CD4-positive, alpha-beta T cell treated with Interleukin-4 for 1 hour (primary cell): ENCODE measurements at regions not wholly inside any gene's neighbourhood (a gene's known extent, or its start where the extent isn't known, plus 50 kb on each side); places are given as distances from the start of the nearest gene placed in this dataset.
"Not testable (repeated sequence)": the region's sequence is repeated elsewhere in the genome, so short reads cannot be mapped to it uniquely, and the experiment has no call there.

Source experiments
- DNase-seq, 2 donors: peaks; one replicate each; pipeline ENCODE4 v3.0.0-alpha.2; 2020 to 2022

DNA sequence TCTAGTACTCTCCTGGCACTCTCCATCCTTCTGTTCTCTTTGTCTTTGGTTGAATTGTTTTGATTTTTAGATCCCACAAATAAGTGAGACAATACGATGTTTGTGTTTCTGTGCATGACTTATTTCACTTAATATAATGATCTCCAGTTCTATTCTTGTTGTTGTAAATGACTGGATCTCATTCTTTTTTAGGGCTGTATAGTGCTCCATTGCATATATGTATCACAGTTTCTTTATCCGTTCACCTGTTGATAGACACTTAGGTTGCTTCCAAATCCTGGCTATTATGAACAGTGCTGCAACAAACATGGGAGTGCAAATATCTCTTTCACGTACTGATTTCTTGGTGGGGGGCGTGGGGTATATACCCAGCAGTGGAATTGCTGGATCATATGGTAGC, 245.0 kb downstream of the ADCYAP1 start:
- no peak for DNase-seq

DNA sequence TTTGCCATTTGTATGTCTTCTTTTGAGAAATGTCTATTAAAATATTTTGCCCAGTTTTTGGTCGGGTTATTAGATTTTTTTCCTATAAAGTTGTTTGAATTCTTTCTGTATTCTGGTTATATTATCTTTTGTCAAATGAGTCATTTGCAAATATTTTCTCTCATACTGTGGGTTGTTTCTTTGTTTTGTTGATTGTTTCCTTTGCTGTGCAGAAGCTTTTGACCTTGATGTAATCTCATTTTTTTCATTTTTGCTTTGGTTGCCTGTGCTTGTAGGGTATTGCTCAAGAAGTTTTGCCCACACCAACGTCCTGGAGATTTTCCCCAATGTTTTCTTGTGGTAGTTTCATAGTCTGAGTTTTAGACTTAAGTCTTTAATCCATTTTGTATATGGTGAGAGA, 245.7 kb downstream of the ADCYAP1 start:
- no peak for DNase-seq

DNA sequence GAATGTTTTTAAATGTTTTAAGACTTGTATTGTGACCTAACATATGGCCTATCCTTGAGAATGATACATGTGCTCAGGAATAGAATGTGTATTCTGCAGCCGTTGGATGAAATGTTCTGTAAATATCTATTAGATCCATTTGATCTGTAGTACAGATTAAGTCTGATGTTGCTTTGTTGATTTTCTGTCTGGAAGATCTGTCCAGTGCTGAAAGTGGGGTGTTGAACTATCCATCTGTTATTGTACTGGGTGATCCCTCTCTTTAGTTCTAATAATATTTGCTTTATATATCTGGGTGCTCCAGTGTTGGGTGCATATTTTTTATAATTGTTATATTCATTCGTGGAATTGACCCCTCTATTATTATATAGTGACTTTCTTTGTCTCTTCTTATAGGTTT, 248.3 kb downstream of the ADCYAP1 start:
- not testable (repeated sequence) for DNase-seq

DNA sequence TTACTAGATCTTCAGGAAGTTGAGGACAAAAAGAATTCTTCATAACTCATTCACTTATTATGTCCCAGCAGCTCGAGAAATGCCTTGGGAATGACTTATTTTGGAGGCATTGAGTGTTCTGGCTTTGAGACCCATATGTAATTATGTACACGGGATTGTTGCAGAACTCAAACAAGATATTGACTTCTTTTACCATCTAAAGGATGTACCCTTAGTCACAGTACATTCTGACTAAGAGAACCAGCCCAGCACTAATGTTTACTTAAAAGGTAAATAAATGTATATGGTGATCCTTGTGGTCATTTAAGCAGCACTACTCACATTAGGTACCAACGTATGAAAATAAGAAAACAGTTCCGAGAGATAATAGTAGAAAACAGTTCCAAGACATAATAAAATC, 268.9 kb downstream of the ADCYAP1 start:
- no peak for DNase-seq

DNA sequence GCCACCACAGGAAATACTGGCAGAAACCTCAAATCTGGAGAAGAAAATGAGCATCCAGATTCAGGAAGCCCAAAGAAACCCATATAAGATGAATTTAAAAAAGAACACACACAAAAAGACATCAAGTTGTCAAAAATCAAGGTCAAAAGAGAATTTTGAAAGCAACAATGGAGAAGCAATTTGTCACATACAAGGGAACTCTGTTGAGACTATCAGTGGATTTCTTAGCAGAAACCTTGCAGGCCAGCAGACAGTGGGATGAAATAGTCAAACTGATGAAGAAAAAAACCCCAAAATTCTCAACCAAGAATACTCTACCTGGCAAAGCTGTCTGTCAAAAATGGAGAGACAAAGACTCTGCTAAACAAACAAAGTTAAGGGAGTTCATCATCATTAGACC, 272.6 kb downstream of the ADCYAP1 start:
- no peak for DNase-seq

DNA sequence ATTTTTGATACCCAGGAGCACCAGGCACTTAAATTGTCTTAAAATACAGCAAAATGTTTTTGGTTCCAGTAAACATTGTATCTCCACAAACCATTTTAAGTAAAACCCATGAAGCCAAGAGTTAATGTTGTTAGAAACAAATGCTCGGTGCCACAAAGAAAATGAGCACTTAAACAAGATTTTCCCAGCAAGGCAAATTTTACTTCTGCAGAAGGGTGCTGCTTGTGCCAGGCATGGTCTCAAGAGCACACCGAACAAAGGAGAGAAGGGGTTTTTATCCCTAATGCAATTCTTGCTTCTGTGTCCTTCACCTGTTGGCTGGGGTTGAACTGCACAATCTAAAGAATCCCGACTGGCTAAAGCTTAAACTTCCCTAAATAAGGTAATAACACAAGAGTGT, 286.7 kb downstream of the ADCYAP1 start:
- no peak for DNase-seq

DNA sequence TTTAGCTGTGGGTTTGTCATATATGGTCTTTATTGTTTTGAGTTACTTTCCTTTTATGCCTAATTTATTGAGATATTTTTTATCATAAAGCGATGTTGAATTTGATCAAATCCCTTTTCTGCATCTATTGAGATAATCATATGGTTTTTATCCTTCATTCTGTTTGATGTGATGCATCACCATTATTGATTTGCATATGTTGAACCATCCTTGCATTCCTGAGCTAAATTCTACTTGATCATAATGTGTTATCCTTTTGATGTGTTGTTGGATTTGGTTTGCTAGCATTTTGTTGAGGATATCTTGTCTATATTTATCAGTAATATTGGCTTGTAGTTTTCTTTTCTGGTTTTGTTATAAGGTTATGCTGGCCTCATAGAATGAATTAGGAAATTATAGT, 308.5 kb downstream of the ADCYAP1 start:
- no peak for DNase-seq

DNA sequence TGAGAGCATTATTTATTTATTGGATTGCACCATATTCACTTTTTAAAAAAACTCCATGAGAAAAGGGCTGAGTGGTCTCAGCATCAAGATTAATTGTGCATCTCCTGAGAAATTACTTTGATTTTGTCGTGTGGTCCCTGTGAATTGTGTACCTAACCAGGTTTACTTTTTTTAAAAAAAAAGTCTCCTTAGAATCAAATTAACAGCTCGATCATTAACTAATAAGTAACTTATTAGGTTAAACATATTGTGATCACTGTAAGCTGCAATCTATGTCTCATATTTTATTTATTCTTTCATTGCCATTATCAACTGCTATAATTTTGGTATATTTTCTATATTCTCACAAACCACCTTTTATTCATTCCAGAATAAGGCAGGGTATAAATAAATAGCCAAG, 318.2 kb downstream of the ADCYAP1 start:
- no peak for DNase-seq

DNA sequence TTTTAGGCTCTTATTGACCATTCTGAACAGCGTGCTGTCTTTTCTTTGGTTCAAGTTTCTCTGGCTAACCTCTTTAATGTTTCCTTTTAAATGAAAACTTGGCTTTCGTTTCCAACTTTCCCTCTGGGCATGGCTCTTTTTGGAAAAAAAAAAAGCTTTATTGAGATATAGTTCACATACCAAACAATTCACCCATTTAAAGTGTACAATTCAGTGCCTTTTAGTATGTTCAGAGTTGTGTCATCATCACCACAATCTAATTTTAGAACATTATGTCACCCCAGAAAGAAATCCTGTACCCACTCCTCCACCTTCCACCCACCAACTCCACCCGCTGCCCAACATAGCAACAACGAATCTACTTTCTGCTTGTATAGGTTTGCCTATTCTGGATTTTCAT, 322.4 kb downstream of the ADCYAP1 start:
- no peak for DNase-seq

DNA sequence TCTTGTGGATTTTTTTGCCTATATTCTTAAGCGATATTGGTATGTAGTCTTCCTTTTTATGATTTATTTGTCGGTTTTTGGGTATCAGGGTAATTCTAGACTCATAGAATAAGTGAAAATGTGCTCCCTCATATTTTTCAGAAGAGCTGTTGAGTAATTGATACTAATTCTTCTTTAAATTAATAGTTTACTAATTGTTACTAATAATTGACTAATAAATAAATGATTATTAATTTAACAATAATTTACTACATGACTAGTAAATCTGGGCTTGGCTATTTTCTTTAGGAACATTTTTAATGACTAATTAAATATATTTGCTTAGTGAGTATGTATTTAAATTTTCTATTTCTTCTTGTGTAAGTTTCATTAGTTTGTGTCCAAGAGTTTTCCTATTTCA, 325.0 kb downstream of the ADCYAP1 start:
- no peak for DNase-seq

DNA sequence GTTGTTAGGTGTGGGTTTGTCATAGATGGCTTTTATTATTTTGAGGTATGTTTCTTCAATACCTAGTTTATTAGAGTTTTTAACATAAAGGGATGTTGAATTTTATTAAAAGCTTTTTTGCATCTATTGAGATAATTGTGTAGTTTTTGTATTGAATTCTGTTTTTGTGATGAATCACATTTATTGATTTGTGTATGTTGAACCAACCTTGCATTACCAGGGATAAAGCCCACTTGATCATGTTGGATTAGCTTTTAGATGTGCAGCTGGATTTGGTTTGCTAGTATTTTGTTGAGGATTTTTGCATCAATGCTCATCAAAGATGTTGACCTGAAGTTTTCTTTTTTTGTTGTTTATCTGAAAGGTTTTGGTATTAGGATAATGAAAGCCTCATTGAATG, 328.2 kb downstream of the ADCYAP1 start:
- no peak for DNase-seq

DNA sequence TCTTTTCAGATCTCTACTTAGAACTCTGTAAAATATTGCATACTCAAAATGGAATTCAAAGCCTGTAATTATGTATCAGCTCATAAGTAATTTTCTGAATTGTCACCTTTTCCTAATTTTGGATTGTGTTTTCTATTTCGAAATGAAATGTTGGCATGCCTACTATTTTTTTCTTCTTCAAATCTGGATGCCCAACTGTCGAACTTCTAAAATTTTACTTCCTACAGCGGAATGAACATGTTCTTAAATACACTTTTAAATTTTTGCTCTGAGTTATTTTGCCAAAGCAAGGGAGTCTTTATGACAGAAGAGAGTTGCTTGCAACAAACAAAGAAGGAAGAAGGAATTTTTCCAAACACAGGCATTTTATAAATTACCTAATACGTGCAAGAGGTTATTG, 336.0 kb downstream of the ADCYAP1 start:
- no peak for DNase-seq

DNA sequence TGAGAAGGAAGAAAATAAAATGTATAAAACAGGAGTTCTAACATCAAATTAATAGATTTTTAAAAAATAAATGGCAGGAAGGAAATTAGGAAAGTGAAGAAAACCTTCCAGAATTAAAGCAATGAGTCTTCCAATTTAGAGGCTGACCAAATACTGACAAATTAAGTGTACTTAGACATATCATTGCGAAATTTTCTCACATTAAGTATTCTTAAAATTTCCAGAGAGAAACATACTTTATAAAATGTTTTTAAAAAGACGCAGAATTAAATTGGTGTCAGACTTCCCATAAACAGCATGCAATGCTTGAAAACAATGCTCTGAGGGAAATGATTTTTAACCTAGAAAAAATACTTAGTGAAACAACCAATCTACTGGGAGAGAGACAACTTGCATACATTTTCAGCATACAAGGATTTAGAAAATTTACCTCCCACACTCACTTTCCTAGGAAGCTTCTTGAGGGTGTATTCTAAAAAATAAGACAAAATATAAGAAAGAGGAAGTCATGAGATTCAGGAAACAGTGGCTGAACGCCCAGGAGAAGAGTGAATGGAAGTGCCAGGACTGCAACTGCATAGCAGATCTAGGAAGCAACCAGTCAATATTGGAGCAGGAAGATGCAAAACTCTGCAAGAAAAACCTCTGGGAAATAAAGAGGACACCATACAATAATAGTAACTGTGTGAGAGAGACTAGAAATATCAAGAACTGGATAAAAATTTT, 339.9 kb downstream of the ADCYAP1 start:
- DNase-seq, result no peak

DNA sequence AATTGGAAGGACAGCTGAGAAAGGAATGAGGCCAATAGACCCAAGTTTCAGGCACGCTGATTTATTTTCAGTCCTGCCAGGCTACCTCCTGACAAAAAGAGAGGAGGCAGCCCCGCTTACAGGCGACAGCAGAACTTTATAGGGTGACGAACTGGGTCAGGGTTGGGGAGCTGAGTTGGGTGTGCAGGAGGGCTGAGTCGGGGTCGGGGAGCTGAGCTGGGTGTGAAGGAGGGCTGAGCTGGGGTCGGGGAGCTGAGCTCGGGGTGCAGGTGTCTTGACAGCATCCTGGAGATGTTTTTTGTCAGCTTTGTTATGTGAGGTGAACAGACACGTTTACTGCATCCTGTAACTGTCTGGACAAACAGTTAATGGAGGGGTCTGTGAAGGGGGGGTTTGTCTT, 342.2 kb downstream of the ADCYAP1 start:
- DNase-seq, result no peak

DNA sequence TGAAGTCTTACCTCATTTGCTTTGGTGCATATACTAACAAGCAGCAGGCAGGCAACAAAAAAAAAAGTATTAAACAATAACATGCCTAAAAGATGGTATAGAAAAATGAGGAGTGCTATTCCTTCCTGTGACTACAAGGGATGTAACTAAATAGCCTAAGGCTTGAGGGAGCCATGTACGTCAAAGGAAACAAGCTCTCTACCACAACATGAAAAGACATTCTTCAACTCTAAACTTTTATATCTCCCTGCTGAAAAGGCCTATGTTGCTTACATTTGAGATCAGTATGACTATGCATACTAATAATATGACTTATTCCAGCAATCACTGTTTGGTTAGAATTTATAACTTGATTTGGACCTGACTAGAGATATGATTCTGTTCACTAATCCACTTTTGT, 347.9 kb downstream of the ADCYAP1 start:
- no peak for DNase-seq

DNA sequence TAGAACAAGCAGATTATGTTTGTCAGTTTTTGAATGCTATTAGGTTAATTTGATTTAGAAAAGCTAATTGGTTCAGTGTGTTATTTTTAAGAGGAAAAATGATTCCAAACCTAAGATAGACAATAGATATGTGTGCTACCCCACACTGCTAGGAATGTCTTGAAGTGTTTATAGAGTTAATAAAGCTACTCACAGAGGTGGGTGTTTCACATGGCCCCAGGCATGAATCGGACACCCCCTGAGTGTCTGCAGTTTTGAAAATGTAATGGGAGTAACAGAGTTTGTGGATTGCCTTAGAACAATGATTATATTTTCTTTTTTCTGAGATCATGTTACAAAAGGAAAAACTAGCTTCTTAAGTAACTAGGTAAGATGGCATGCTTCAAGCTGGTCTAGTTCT, 348.3 kb downstream of the ADCYAP1 start:
- no peak for DNase-seq

DNA sequence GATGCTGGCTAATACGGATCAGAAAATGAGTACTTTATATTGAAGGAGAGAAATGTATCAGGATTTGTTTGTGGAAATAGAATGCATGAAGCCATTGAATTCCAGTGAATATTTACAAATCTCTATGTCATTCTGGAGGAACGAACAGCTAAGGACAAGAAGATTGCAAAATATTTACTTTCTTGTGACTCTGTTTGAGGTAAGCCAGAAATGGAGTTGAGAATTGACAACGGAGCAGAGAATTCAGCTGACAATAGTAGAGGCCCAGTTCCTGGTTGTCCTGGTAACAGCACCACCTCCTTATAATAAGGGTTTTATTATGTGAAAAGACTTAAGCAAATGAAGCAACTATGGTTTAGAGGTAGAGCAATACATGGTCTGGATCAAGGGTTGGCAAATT, 349.2 kb downstream of the ADCYAP1 start:
- no peak for DNase-seq

DNA sequence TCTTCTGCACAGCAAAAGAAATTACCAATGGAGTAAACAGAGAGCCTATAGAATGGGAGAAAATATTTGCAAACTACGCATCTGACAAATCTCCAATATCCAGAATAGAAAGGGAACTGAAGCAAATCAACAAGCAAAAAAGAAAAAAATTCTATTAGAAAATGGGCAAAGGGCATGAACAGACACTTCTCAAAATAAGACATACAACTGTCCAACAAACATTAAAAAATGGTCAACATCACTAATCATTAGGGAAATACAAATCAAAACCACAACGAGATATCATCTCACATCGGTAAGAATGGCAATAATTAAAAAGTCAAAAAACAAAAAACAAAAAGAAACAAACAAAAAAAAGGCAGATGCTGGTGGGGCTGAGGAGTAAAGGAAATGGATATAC, 356.4 kb downstream of the ADCYAP1 start:
- no peak for DNase-seq

DNA sequence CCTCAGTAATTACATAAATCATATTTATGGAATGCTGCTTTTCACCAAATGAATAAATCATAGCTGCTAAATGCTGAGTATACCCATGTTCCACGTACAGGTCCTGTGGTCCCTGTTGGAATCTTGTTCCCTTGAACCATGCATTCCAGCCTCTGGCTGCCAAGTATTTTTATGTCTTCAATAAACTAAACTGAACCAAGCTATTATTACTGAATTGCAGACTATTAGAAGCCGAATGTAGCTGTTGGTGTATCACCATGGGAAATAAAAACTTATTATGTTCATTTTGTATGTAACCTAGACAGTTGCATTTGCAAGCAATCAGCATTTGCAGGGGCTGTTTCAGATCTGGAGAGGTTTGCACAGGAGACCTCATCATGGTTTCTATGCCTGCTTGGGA, 362.4 kb downstream of the ADCYAP1 start:
- DNase-seq, result no peak

DNA sequence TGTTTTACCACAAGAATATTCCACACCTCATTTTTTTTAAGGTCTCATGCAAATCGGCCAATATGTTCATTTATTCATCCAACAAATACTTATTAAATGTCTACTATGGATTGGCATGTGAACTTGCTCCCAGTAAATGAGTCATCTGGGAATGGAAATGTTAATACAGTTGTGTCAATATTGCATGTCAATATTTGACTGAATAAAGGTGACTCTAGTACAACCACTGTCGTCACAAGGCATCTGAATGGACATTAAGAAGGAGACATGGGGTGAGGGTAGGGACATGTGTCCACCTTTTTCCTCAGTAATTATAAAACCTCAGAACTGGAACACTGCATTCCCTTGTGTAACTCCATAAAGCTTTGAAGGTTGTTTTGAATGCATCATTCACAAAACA, 365.4 kb downstream of the ADCYAP1 start:
- DNase-seq, result no peak

DNA sequence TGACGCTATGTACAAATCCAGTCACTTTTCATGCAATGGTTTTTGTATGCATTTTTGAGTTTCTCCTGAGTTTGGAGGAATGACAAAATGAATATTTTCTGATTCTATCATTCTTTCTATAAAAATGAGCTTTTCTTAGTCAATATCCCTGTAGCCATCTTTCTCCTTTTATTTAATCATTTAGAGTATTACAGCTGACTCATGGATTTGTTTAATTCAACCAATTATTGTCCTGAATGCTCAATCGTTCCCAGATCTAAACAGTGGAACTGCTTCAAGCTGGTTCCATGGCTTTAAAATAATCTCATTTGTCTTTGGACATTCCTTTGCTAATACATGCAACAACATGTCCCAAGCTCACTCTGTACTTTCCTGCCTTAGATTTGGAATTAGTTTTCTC, 368.8 kb downstream of the ADCYAP1 start:
- DNase-seq, result no peak

DNA sequence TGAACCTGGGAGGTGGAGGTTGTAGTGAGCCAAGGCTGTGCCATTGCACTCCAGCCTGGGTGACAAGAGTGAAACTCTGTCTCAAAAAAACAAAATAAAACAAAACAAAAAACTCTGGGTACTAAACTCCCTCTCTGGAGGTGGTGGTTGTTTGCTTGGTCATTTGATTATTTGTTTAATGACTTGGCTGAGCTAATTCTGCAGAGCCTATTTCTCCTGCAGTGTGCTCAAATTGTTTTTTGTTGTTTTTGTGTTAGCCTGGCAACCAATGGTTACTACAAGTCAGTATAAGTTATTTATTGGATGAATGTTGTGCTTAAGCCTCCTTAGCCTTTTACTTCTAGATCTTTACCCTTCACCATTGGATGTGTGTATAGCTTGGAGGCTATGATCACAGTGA, 387.5 kb downstream of the ADCYAP1 start:
- DNase-seq, result no peak

DNA sequence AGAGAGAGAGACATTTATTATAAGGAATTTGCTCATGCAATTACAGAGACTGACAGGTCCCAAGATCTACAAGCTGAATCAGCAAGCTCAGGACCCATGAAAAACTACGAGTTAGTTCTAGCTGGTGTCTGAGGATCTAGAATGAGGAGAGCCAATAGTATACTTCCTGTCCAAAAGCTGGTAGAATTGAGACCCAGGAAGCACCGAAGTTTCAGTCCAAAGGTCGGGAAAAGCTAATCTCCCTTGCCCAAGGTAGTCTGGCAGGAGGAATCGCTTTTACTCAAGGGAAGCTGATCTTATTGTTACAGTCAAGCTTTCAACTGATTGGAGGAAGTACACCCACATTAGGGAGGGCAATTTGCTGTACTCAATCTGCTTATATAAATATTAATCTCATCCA, 389.6 kb downstream of the ADCYAP1 start:
- DNase-seq, result no peak

DNA sequence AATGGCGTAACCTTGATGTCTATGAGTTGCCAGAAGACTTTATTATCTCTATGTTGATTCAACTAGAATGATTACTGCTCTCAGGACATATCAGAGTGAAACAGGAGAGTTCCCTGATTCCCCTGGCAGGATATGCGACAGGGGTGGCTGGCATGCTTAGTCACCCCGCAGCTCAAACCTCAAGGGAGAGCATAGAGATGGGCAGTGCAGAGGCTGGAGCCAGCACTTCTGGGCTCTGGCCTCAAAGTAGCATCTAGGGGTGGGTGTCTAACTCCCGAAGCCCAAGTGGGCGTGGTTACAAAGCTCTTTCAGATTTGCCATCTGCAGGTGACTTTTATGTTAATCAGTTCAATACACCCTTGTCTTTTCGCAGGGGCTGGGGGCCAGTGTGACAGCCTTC, 391.6 kb downstream of the ADCYAP1 start:
- no peak for DNase-seq

DNA sequence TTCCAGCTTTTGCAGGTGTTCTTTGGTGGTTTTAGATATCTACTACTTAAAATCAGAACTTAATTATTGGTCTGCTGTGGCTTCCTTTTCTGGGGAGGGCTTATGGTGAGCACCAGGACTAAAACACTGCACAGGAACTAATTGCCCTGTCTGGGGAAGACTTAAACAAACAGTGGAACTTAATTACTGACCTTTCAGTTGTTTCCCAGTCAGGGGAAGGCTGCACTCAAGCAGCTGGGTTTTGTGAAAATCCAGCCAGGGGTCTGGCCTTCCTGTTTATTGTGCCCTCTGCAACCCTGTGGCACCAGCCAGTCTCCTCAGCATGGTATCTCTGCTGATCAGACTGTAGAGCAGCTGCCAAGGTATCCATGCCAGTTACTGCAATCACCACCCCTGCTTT, 398.2 kb downstream of the ADCYAP1 start:
- DNase-seq, result no peak
